Omental fat pad (tissue), 1 donor: ENCODE measurements at regions not wholly inside any gene's neighbourhood (a gene's known extent, or its start where the extent isn't known, plus 50 kb on each side); places are given as distances from the start of the nearest gene placed in this dataset.
A peak's percentile ranks its signal among the peaks of the same experiment; 100 is the strongest.
"Not testable (repeated sequence)": the region's sequence is repeated elsewhere in the genome, so short reads cannot be mapped to it uniquely, and the experiment has no call there.

Source experiments
- ATAC-seq: fragments of 150-250 bp; one replicate; pipeline ENCODE4 v1.9.1; 2016; ENCODE audit warnings: mild to moderate bottlenecking, moderate library complexity; ENCODE audit not compliant: low FRiP score
- DNase-seq: peaks from one replicate; pipeline ENCODE4 v3.0.0-alpha.2; 2019; ENCODE audit warnings: low spot score

- ATAC-seq, DNase-seq: not testable (repeated sequence)
Measured at GRCh38 chr5:177664737-177665136, 64.8 kb downstream of the B4GALT7 start.

GRCh38 chr5:177665172-177665571 lies 65.2 kb downstream of the B4GALT7 start:
- not testable (repeated sequence) for ATAC-seq

GRCh38 chr5:177665960-177666359 lies 66.0 kb downstream of the B4GALT7 start:
- ATAC-seq, DNase-seq: not testable (repeated sequence)

More at GRCh38 chr5:177665172-177665571, 65.2 kb downstream of the B4GALT7 start:
- DNase-seq: not testable (repeated sequence)

- DNase-seq: not testable (repeated sequence)
- peak; percentile 71 for ATAC-seq
Measured at GRCh38 chr5:177671035-177671754, 71.3 kb downstream of the B4GALT7 start.

- DNase-seq: peak; percentile 29
- ATAC-seq: peak; percentile 52
Measured at GRCh38 chr5:177671755-177672690, 72.1 kb downstream of the B4GALT7 start.
